ENCODE measurements at regions not wholly inside any gene's neighbourhood (a gene's known extent, or its start where the extent isn't known, plus 50 kb on each side); places are given as distances from the start of the nearest gene placed in this dataset.

- no peak for DNase-seq (ENCODE audit: low spot score)
Observed at GRCh38 chr4:127049526-127049925, 583.2 kb upstream of the INTU start.

GRCh38 chr4:127052742-127053141 is 580.0 kb upstream of the INTU start:
- DNase-seq (ENCODE audit: low spot score): no peak

- no peak for DNase-seq (ENCODE audit: low spot score)
Observed at GRCh38 chr4:127055357-127055756, 577.4 kb upstream of the INTU start.

GRCh38 chr4:127069675-127070074 is 563.1 kb upstream of the INTU start:
- no peak for DNase-seq (ENCODE audit: low spot score)

- DNase-seq (ENCODE audit: low spot score): no peak
Observed at GRCh38 chr4:127071443-127071842, 561.3 kb upstream of the INTU start.

GRCh38 chr4:127080141-127080540 is 552.6 kb upstream of the INTU start:
- DNase-seq (ENCODE audit: low spot score): no peak

- DNase-seq (ENCODE audit: low spot score): no peak
Observed at GRCh38 chr4:127081041-127081440, 551.7 kb upstream of the INTU start.

- no peak for DNase-seq (ENCODE audit: low spot score)
Observed at GRCh38 chr4:127082986-127083385, 549.8 kb upstream of the INTU start.

- no peak for DNase-seq (ENCODE audit: low spot score)
Observed at GRCh38 chr4:127084666-127085065, 548.1 kb upstream of the INTU start.

- DNase-seq (ENCODE audit: low spot score): no peak
Observed at GRCh38 chr4:127097061-127097460, 535.7 kb upstream of the INTU start.

GRCh38 chr4:127102361-127102760 is 530.4 kb upstream of the INTU start:
- DNase-seq (ENCODE audit: low spot score): no peak

- no peak for DNase-seq (ENCODE audit: low spot score)
Observed at GRCh38 chr4:127103681-127104115, 529.1 kb upstream of the INTU start.

GRCh38 chr4:127113844-127114362 is 518.9 kb upstream of the INTU start:
- no peak for DNase-seq (ENCODE audit: low spot score)

GRCh38 chr4:127118681-127119080 is 514.1 kb upstream of the INTU start:
- no peak for DNase-seq (ENCODE audit: low spot score)

- no peak for DNase-seq (ENCODE audit: low spot score)
Observed at GRCh38 chr4:127120441-127121090, 512.2 kb upstream of the INTU start.

- DNase-seq (ENCODE audit: low spot score): peak; percentile 14
Observed at GRCh38 chr4:127124919-127125318, 507.8 kb upstream of the INTU start.

GRCh38 chr4:127126718-127127117 is 506.0 kb upstream of the INTU start:
- DNase-seq (ENCODE audit: low spot score): no peak

GRCh38 chr4:127131527-127131926 is 501.2 kb upstream of the INTU start:
- no peak for DNase-seq (ENCODE audit: low spot score)

GRCh38 chr4:127134490-127134889 is 498.3 kb upstream of the INTU start:
- no peak for DNase-seq (ENCODE audit: low spot score)

GRCh38 chr4:127138586-127138985 is 494.2 kb upstream of the INTU start:
- DNase-seq (ENCODE audit: low spot score): no peak

GRCh38 chr4:127139788-127140286 is 492.9 kb upstream of the INTU start:
- no peak for DNase-seq (ENCODE audit: low spot score)

GRCh38 chr4:127140306-127140705 is 492.5 kb upstream of the INTU start:
- DNase-seq (ENCODE audit: low spot score): no peak

- no peak for DNase-seq (ENCODE audit: low spot score)
Observed at GRCh38 chr4:127141856-127142255, 490.9 kb upstream of the INTU start.
